ENCODE measurements at regions not wholly inside any gene's neighbourhood (a gene's known extent, or its start where the extent isn't known, plus 50 kb on each side); places are given as distances from the start of the nearest gene placed in this dataset.

GRCh38 chr20:24765316-24766142 lies 183.5 kb upstream of the CST7 start:
- no peak for TF ChIP-seq CTCF (IDR thresholded peaks at IDR 0.05; ENCODE audit: insufficient read depth, missing control alignments)
- DNase-seq (ENCODE audit: insufficient read length, low spot score) (no peak), FAIRE-seq (no peak)

GRCh38 chr20:24766143-24766527 lies 182.9 kb upstream of the CST7 start:
- DNase-seq (ENCODE audit: insufficient read length, low spot score) (no peak), FAIRE-seq (no peak)
- TF ChIP-seq CTCF (IDR thresholded peaks at IDR 0.05; ENCODE audit: insufficient read depth, missing control alignments) = no peak

GRCh38 chr20:24766826-24767622 lies 182.0 kb upstream of the CST7 start:
- no peak for TF ChIP-seq CTCF (IDR thresholded peaks at IDR 0.05; ENCODE audit: insufficient read depth, missing control alignments)
- FAIRE-seq = no peak
- DNase-seq (ENCODE audit: insufficient read length, low spot score) = no peak

GRCh38 chr20:24767623-24768100 lies 181.4 kb upstream of the CST7 start:
- DNase-seq (ENCODE audit: insufficient read length, low spot score) (no peak), FAIRE-seq (no peak)
- TF ChIP-seq CTCF (IDR thresholded peaks at IDR 0.05; ENCODE audit: insufficient read depth, missing control alignments) = no peak

- FAIRE-seq (no peak), DNase-seq (ENCODE audit: insufficient read length, low spot score) (no peak)
- TF ChIP-seq CTCF (IDR thresholded peaks at IDR 0.05; ENCODE audit: insufficient read depth, missing control alignments) = no peak
These were observed 180.8 kb upstream of the CST7 start for GRCh38 chr20:24768201-24768636.

- no peak for FAIRE-seq
- TF ChIP-seq CTCF (IDR thresholded peaks at IDR 0.05; ENCODE audit: insufficient read depth, missing control alignments) = no peak
- no peak for DNase-seq (ENCODE audit: insufficient read length, low spot score)
These were observed 180.1 kb upstream of the CST7 start for GRCh38 chr20:24768713-24769601.

Data from D721Med (cell line).